ENCODE measurements at regions not wholly inside any gene's neighbourhood (a gene's known extent, or its start where the extent isn't known, plus 50 kb on each side); places are given as distances from the start of the nearest gene placed in this dataset.

GRCh38 chrX:82695066-82695465, 813.0 kb upstream of the POU3F4 start:
- Histone ChIP-seq H3K79me2 (ENCODE audit: insufficient read depth) (no peaks in the 10 kb centered on the region), H3K9me3 (no peaks in the 10 kb centered on the region), H3F3A (replicated peaks; ENCODE audit: insufficient read depth) (no peaks in the 10 kb centered on the region), H4K20me1 (ENCODE audit: insufficient read depth) (no peaks in the 10 kb centered on the region), H3K9ac (no peak overlapping the region), H3K9me2 (no peaks in the 10 kb centered on the region), H3K4me1 (ENCODE audit: control insufficient read depth in 1 of 2, insufficient read depth in 2 of 2, low read depth in 1 of 2, low read length in 1 of 2) (no peaks in the 10 kb centered on the region), H3K27ac (ENCODE audit: low read depth in 2 of 2, low read length in 1 of 2) (no peak overlapping the region), H3K4me2 (no peak overlapping the region), H3K27me3 (ENCODE audit: insufficient read depth) (no peaks in the 10 kb centered on the region), H3K4me3 (ENCODE audit: low read depth in 2 of 2, low read length in 1 of 2) (no peak overlapping the region), H2AFZ (ENCODE audit: low read depth) (no peak overlapping the region), H3K36me3 (replicated peaks in 1 of 2; ENCODE audit: control insufficient read depth in 1 of 2, insufficient read depth in 2 of 2, low read length in 1 of 2) (no peaks in the 10 kb centered on the region)
- 3% methylated on average over 2 of the region's 2 CpGs for WGBS (ENCODE audit: low lambda C conversion rate)
- POLR2A ChIA-PET = no interaction called here
- CTCF ChIA-PET = interaction anchor here (0.6 kb wide), 1 partner anchor 152 kb away, joined by 3 read pairs; no protein-coding TSS in a partner anchor
- TF ChIP-seq TAF1 (IDR thresholded peaks at IDR 0.05; ENCODE audit: borderline replicate concordance, low read depth, low read length) (no peak), YY1 (IDR thresholded peaks at IDR 0.05; ENCODE audit: low read depth) (no peak), ELF1 (IDR thresholded peaks at IDR 0.05) (no peak), USF1 (IDR thresholded peaks at IDR 0.05; ENCODE audit: borderline replicate concordance, low read depth) (no peak), ZBTB33 (IDR thresholded peaks at IDR 0.05; ENCODE audit: borderline replicate concordance, low read depth) (no peak), CHD2 (IDR thresholded peaks at IDR 0.05; ENCODE audit: low read length, partially characterized antibody) (no peak), SMC3 (IDR thresholded peaks at IDR 0.05; ENCODE audit: low read depth, low read length) (no peak), EP300 (IDR thresholded peaks at IDR 0.05; ENCODE audit: borderline replicate concordance in 1 of 2, low read depth in 1 of 2, low read length in 1 of 2) (no peak)
- DNase-seq = no peak

GRCh38 chrX:82703551-82703950, 804.5 kb upstream of the POU3F4 start:
- 6% methylated on average over 5 of the region's 5 CpGs for WGBS (ENCODE audit: low lambda C conversion rate)
- no peaks in the 10 kb centered on the region for H3K9me2 ChIP-seq
- no peaks in the 10 kb centered on the region for H3K9me3 ChIP-seq
- no peak for DNase-seq
- no peaks in the 10 kb centered on the region for H3K27me3 ChIP-seq (ENCODE audit: insufficient read depth)
- no peaks in the 10 kb centered on the region for H4K20me1 ChIP-seq (ENCODE audit: insufficient read depth)
- ChIA-PET POLR2A (no interaction called here), CTCF (no interaction called here)
- H3K9ac ChIP-seq = no peak overlapping the region
- no peak overlapping the region for H3K4me2 ChIP-seq
- no peak overlapping the region for H3K27ac ChIP-seq (ENCODE audit: low read depth in 2 of 2, low read length in 1 of 2)
- H3F3A ChIP-seq (replicated peaks; ENCODE audit: insufficient read depth) = no peaks in the 10 kb centered on the region
- no peak overlapping the region for H2AFZ ChIP-seq (ENCODE audit: low read depth)
- H3K4me1 ChIP-seq (ENCODE audit: control insufficient read depth in 1 of 2, insufficient read depth in 2 of 2, low read depth in 1 of 2, low read length in 1 of 2) = no peaks in the 10 kb centered on the region
- no peaks in the 10 kb centered on the region for H3K79me2 ChIP-seq (ENCODE audit: insufficient read depth)
- H3K36me3 ChIP-seq (replicated peaks in 1 of 2; ENCODE audit: control insufficient read depth in 1 of 2, insufficient read depth in 2 of 2, low read length in 1 of 2) = no peaks in the 10 kb centered on the region
- H3K4me3 ChIP-seq (ENCODE audit: low read depth in 2 of 2, low read length in 1 of 2) = no peak overlapping the region
- TF ChIP-seq CHD2 (IDR thresholded peaks at IDR 0.05; ENCODE audit: low read length, partially characterized antibody) (no peak), GABPA (IDR thresholded peaks at IDR 0.05; ENCODE audit: low read depth) (no peak), USF1 (IDR thresholded peaks at IDR 0.05; ENCODE audit: borderline replicate concordance, low read depth) (no peak), TCF12 (IDR thresholded peaks at IDR 0.05) (no peak), EZH2phosphoT487 (IDR thresholded peaks at IDR 0.05; ENCODE audit: borderline replicate concordance, low read depth) (no peak), GATA2 (CRISPR knock-in tag; IDR thresholded peaks at IDR 0.05) (no peak), RFX5 (IDR thresholded peaks at IDR 0.05; ENCODE audit: low read length) (no peak), POLR2AphosphoS5 (IDR thresholded peaks at IDR 0.05; ENCODE audit: low read depth, low read length) (no peak), RXRA (IDR thresholded peaks at IDR 0.05; ENCODE audit: borderline replicate concordance, low read depth) (no peak)
- TF ChIP-seq, protein P1, sequence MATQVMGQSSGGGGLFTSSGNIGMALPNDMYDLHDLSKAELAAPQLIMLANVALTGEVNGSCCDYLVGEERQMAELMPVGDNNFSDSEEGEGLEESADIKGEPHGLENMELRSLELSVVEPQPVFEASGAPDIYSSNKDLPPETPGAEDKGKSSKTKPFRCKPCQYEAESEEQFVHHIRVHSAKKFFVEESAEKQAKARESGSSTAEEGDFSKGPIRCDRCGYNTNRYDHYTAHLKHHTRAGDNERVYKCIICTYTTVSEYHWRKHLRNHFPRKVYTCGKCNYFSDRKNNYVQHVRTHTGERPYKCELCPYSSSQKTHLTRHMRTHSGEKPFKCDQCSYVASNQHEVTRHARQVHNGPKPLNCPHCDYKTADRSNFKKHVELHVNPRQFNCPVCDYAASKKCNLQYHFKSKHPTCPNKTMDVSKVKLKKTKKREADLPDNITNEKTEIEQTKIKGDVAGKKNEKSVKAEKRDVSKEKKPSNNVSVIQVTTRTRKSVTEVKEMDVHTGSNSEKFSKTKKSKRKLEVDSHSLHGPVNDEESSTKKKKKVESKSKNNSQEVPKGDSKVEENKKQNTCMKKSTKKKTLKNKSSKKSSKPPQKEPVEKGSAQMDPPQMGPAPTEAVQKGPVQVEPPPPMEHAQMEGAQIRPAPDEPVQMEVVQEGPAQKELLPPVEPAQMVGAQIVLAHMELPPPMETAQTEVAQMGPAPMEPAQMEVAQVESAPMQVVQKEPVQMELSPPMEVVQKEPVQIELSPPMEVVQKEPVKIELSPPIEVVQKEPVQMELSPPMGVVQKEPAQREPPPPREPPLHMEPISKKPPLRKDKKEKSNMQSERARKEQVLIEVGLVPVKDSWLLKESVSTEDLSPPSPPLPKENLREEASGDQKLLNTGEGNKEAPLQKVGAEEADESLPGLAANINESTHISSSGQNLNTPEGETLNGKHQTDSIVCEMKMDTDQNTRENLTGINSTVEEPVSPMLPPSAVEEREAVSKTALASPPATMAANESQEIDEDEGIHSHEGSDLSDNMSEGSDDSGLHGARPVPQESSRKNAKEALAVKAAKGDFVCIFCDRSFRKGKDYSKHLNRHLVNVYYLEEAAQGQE (IDR thresholded peaks at IDR 0.05; ENCODE audit: low read depth, low read length) = no peak
- TF ChIP-seq, protein P2, sequence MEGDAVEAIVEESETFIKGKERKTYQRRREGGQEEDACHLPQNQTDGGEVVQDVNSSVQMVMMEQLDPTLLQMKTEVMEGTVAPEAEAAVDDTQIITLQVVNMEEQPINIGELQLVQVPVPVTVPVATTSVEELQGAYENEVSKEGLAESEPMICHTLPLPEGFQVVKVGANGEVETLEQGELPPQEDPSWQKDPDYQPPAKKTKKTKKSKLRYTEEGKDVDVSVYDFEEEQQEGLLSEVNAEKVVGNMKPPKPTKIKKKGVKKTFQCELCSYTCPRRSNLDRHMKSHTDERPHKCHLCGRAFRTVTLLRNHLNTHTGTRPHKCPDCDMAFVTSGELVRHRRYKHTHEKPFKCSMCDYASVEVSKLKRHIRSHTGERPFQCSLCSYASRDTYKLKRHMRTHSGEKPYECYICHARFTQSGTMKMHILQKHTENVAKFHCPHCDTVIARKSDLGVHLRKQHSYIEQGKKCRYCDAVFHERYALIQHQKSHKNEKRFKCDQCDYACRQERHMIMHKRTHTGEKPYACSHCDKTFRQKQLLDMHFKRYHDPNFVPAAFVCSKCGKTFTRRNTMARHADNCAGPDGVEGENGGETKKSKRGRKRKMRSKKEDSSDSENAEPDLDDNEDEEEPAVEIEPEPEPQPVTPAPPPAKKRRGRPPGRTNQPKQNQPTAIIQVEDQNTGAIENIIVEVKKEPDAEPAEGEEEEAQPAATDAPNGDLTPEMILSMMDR (IDR thresholded peaks at IDR 0.05) = no peak

All from SK-N-SH (cell line).